PC-3 (cell line): ENCODE measurements at regions not wholly inside any gene's neighbourhood (a gene's known extent, or its start where the extent isn't known, plus 50 kb on each side); places are given as distances from the start of the nearest gene placed in this dataset.

Experiments
- EZH2 ChIP-seq: fragments of 300-600 bp; sonication (generic); IDR thresholded peaks from one replicate; pipeline ENCODE4 v1.6.1; 2017; ENCODE audit warnings: antibody characterized with exemption, mild to moderate bottlenecking, low read length; ENCODE audit not compliant: unreplicated experiment
- EZH2phosphoT487 ChIP-seq: fragments of 300-600 bp; sonication (generic); IDR thresholded peaks from 2 replicates; pipeline ENCODE4 v1.6.1; 2018; ENCODE audit warnings: mild to moderate bottlenecking, antibody characterized with exemption, low read length, borderline replicate concordance
- TF ChIP-seq, protein P1 (sequence below): fragments of 300-600 bp; sonication (generic); conservative IDR thresholded peaks from 2 replicates; pipeline ENCODE4 v1.5.1; 2017; ENCODE audit warnings: antibody characterized with exemption, low read depth, mild to moderate bottlenecking, low read length

DNA sequence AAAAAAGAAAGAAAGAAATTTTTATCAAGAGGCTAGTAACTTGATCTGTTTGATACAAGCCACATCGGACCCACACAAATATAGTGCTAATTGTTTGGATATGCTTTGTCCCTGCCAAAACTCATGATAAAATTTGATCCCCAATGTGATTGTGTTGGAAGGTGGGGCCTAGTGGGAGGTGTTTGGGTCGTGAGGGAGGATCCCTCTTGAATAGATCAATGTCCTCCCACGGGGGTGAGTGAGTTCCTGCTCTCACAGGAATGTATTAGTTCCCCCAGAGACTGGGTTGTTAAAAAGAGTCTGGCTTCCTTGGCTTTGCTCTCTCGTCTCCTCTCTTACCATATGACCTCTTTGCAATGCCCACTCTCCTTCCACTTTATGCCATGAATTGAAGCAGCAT is 80.6 kb upstream of the CPLX2 start:
- TF ChIP-seq EZH2 (no peak), EZH2phosphoT487 (no peak)
- TF ChIP-seq, protein P1, sequence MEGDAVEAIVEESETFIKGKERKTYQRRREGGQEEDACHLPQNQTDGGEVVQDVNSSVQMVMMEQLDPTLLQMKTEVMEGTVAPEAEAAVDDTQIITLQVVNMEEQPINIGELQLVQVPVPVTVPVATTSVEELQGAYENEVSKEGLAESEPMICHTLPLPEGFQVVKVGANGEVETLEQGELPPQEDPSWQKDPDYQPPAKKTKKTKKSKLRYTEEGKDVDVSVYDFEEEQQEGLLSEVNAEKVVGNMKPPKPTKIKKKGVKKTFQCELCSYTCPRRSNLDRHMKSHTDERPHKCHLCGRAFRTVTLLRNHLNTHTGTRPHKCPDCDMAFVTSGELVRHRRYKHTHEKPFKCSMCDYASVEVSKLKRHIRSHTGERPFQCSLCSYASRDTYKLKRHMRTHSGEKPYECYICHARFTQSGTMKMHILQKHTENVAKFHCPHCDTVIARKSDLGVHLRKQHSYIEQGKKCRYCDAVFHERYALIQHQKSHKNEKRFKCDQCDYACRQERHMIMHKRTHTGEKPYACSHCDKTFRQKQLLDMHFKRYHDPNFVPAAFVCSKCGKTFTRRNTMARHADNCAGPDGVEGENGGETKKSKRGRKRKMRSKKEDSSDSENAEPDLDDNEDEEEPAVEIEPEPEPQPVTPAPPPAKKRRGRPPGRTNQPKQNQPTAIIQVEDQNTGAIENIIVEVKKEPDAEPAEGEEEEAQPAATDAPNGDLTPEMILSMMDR: no peak
